Ovary (tissue), 7 donors: ENCODE measurements at regions not wholly inside any gene's neighbourhood (a gene's known extent, or its start where the extent isn't known, plus 50 kb on each side); places are given as distances from the start of the nearest gene placed in this dataset.

Experiments used
- DNase-seq, 5 donors: peaks; one replicate each; pipeline ENCODE4 v3.0.0-alpha.2; 2019 to 2020
- H3K27ac ChIP-seq, 2 donors: fragments of 200-600 bp; one replicate each; pipeline versions ENCODE4 v1.5.1 to v1.8.0; 2019 to 2022
- H3K27me3 ChIP-seq: fragments of 200-600 bp; one replicate; pipeline ENCODE4 v1.8.0; 2022
- H3K36me3 ChIP-seq: fragments of 200-600 bp; sonication (generic); one replicate; pipeline ENCODE4 v1.5.1; 2019
- H3K4me1 ChIP-seq: one replicate; pipeline ENCODE4 v1.8.1; 2013; ENCODE audit warnings: mild to moderate bottlenecking, moderate library complexity; ENCODE audit not compliant: insufficient read depth
- H3K4me3 ChIP-seq: fragments of 200-600 bp; sonication (generic); one replicate; pipeline ENCODE4 v1.5.1; 2017
- H3K9me3 ChIP-seq, 2 donors: fragments of 200-600 bp in 1 of 2; sonication (generic) in 1 of 2; one replicate each; pipeline versions ENCODE4 v1.5.1 to v1.8.1; 2013 to 2019; ENCODE audit warnings: mild to moderate bottlenecking in 1 of 2, moderate library complexity in 1 of 2
- EP300 ChIP-seq: sonication (generic); formaldehyde crosslinking; IDR thresholded peaks from one replicate; pipeline ENCODE4 v1.6.1; 2017; ENCODE audit warnings: antibody characterized with exemption
- POLR2A ChIP-seq: fragments of 450-650 bp; IDR thresholded peaks from one replicate; pipeline ENCODE4 v1.6.1; 2017; ENCODE audit warnings: antibody characterized with exemption, mild to moderate bottlenecking, moderate library complexity
- WGBS, 3 donors: extraction: QIAGEN DNeasy Blood & Tissue Kit in 1 of 3; methylation state at CpG; one replicate each; pipeline versions ENCODE4 v1.1.5 to v1.1.7; 2013 to 2017; 5-methylcytosine and 5-hydroxymethylcytosine counted together
- intact Hi-C, 4 donors: fragments of 100-400 bp; cut with DNase I; formaldehyde crosslinking; loops; one replicate each; pipeline versions ENCODE4 v1.11.0 to v1.15.1; 2022 to 2023
- TF ChIP-seq, protein P1 (sequence below), 3 donors: fragments of 450-650 bp in 2 of 3; fragments of 200-600 bp in 1 of 3; IDR thresholded peaks; one replicate each; pipeline versions ENCODE4 v1.5.1 to v1.8.0; 2016 to 2022; ENCODE audit warnings: antibody characterized with exemption in 3 of 3, mild to moderate bottlenecking in 1 of 3
- donor health status: DM: no; HTN: no; CAD: no; lungs with moderate emphysema.
- donor health status: DM: no; HTN: no; CAD: no.
- donor health status: Bipolar disorder and iron deficiency.
- donor health status: DM: no; HTN: no; CAD: no.
- donor health status: DM: yes; HTN: yes; CAD: no.

- TF ChIP-seq EP300 (no peak), POLR2A (no peak)
- TF ChIP-seq, protein P1, sequence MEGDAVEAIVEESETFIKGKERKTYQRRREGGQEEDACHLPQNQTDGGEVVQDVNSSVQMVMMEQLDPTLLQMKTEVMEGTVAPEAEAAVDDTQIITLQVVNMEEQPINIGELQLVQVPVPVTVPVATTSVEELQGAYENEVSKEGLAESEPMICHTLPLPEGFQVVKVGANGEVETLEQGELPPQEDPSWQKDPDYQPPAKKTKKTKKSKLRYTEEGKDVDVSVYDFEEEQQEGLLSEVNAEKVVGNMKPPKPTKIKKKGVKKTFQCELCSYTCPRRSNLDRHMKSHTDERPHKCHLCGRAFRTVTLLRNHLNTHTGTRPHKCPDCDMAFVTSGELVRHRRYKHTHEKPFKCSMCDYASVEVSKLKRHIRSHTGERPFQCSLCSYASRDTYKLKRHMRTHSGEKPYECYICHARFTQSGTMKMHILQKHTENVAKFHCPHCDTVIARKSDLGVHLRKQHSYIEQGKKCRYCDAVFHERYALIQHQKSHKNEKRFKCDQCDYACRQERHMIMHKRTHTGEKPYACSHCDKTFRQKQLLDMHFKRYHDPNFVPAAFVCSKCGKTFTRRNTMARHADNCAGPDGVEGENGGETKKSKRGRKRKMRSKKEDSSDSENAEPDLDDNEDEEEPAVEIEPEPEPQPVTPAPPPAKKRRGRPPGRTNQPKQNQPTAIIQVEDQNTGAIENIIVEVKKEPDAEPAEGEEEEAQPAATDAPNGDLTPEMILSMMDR (IDR thresholded peaks at IDR 0.05): no peak
- peaks cover 2% of the 10 kb centered on the region for H3K4me1 ChIP-seq
- WGBS, 3 donors: 48 to 96% (median 50%) methylated on average over 2 of the region's 2 CpGs
- DNase-seq: no peak
- H3K9me3 ChIP-seq: no peaks in the 10 kb centered on the region
- no peaks in the 10 kb centered on the region for H3K36me3 ChIP-seq
- intact Hi-C loops: no loop called here
- no peaks in the 10 kb centered on the region for H3K27me3 ChIP-seq
- H3K4me3 ChIP-seq: no peak overlapping the region
- no peak overlapping the region for H3K27ac ChIP-seq
Observed at GRCh38 chr12:75630091-75630490, 118.7 kb upstream of the KRR1 start.

DNA sequence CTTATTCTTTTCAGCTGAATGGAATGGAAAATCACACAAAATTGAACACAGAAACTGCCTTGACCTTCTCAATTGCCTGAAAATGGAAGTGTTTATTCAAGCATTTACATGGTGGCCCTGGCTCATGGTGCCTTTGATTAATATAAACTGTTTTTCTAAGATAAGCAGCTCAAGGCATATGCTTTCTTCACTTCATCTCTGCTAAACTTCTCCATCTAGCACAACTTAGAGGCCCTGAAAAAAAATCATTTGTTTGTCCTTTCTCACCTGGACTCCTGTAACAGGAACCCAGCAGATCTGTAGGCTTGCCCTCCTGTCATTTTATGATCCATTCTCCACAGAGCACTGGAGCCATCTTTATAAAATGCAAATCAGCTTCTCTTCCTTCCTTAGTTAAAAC is 117.5 kb upstream of the KRR1 start:
- H3K4me1 ChIP-seq: peaks cover 2% of the 10 kb centered on the region
- TF ChIP-seq, protein P1 (IDR thresholded peaks at IDR 0.05): no peak
- TF ChIP-seq EP300 (no peak), POLR2A (no peak)
- intact Hi-C loops: no loop called here
- no peaks in the 10 kb centered on the region for H3K36me3 ChIP-seq
- no peak overlapping the region for H3K27ac ChIP-seq
- DNase-seq: no peak
- H3K9me3 ChIP-seq: no peaks in the 10 kb centered on the region
- no peaks in the 10 kb centered on the region for H3K27me3 ChIP-seq
- H3K4me3 ChIP-seq: no peak overlapping the region

DNA sequence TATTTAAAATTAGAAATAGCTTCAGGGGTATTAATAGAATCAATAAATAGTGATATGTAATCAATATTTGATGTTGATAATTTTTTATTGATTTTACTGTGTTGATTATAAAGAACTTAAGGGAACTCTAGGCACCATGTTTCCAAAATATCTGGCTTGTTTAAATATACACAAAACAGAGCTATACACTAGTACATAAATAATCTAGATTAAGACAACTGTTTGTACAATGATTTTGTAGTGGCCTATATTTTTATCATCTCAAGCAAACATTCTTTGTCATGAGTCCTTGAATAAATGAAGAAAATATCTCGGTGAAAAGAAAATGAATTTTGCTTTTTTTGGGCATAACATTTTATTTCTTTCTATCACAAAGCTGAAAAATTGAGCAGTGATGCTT is 117.1 kb upstream of the KRR1 start:
- H3K36me3 ChIP-seq: no peaks in the 10 kb centered on the region
- no peak overlapping the region for H3K27ac ChIP-seq
- intact Hi-C loops: no loop called here
- no peaks in the 10 kb centered on the region for H3K9me3 ChIP-seq
- no peak overlapping the region for H3K4me3 ChIP-seq
- no peak for TF ChIP-seq POLR2A
- no peak for TF ChIP-seq EP300
- TF ChIP-seq, protein P1 (IDR thresholded peaks at IDR 0.05): no peak
- 7 to 19% (median 15%) methylated on average over 1 of the region's 1 CpG for WGBS, 3 donors
- H3K4me1 ChIP-seq: peaks cover 2% of the 10 kb centered on the region
- H3K27me3 ChIP-seq: no peaks in the 10 kb centered on the region
- no peak for DNase-seq

DNA sequence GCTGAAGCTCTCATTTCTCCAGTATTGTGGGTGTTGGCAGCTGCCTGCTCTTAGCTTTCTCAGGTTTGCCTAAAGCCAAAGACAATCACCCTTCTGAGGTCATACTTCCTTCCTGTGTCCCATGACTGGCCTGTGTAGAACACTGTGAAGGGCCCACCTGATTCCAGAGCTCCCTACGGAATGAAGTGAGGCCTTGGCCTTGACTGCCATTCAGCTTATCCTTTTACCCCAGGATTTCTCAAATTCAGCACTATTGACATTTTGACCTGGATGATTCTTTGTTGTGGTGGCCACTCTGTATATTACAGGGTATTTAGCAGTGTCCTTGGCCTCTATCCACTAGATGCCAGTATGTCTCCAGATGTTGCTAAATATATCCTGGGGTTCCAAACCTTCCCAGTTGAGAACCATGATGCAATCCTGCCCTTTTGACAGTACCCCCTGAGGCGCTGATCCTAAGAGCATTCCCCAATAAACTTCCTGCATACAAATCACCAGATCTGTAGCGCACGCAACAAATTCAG is 112.3 kb upstream of the KRR1 start:
- WGBS, 3 donors: 68 to 83% (median 77%) methylated on average over 4 of the region's 4 CpGs
- DNase-seq: no peak
- Histone ChIP-seq H3K27me3 (no peaks in the 10 kb centered on the region), H3K27ac (no peak overlapping the region), H3K9me3 (no peaks in the 10 kb centered on the region), H3K4me3 (no peak overlapping the region), H3K36me3 (no peaks in the 10 kb centered on the region), H3K4me1 (no peaks in the 10 kb centered on the region)
- no peak for TF ChIP-seq POLR2A
- no peak for TF ChIP-seq EP300
- TF ChIP-seq, protein P1 (IDR thresholded peaks at IDR 0.05): no peak
- intact Hi-C loops: no loop called here
